ENCODE measurements at regions not wholly inside any gene's neighbourhood (a gene's known extent, or its start where the extent isn't known, plus 50 kb on each side); places are given as distances from the start of the nearest gene placed in this dataset.

- in situ Hi-C loops (cut with HindIII; ENCODE audit: low pct_unique_long_range_greater_than_20kb, low sequenced_read_pairs): no loop called here
- Histone ChIP-seq H3K27ac (ENCODE audit: low read length) (no peak overlapping the region), H3K4me1 (ENCODE audit: control insufficient read depth, insufficient read depth, low read length) (no peaks in the 10 kb centered on the region), H3K27me3 (ENCODE audit: control insufficient read depth, insufficient read depth, low read length) (no peaks in the 10 kb centered on the region), H3K4me3 (ENCODE audit: low read depth in 2 of 2, low read length in 2 of 2) (no peak overlapping the region), H3K36me3 (ENCODE audit: control insufficient read depth, insufficient read depth, low read length) (no peaks in the 10 kb centered on the region), H3K9me3 (ENCODE audit: control insufficient read depth, insufficient read depth, low read depth, low read length) (no peaks in the 10 kb centered on the region)
- DNase-seq (ENCODE audit: low read depth, low spot score): no peak
- TF ChIP-seq REST (IDR thresholded peaks at IDR 0.05; ENCODE audit: insufficient read depth in 1 of 2, low read depth in 2 of 2, low read length in 1 of 2) (no peak), TCF7L2 (IDR thresholded peaks at IDR 0.05; ENCODE audit: low read depth, low read length) (no peak), CTCF (IDR thresholded peaks at IDR 0.05) (no peak), SIN3A (IDR thresholded peaks at IDR 0.05; ENCODE audit: borderline replicate concordance, insufficient read depth, low read depth, low read length) (no peak), POLR2AphosphoS5 (IDR thresholded peaks at IDR 0.05; ENCODE audit: low read depth, low read length) (no peak)
- POLR2A ChIA-PET: no interaction called here
- no TSS peak for BruUV-seq (replicated peaks)
- CTCF ChIA-PET: no interaction called here
- ATAC-seq: no peak
- intact Hi-C loops (cut with micrococcal nuclease; ENCODE audit: unreplicated experiment): no loop called here
Observed at GRCh38 chr2:49677227-49677626, 522.9 kb upstream of the FSHR start.

GRCh38 chr2:49664827-49665226 is 510.5 kb upstream of the FSHR start:
- CTCF ChIA-PET: no interaction called here
- intact Hi-C loops (cut with micrococcal nuclease; ENCODE audit: unreplicated experiment) (no loop called here), in situ Hi-C loops (cut with HindIII; ENCODE audit: low pct_unique_long_range_greater_than_20kb, low sequenced_read_pairs) (no loop called here)
- no peaks in the 10 kb centered on the region for H3K27me3 ChIP-seq (ENCODE audit: control insufficient read depth, insufficient read depth, low read length)
- TF ChIP-seq REST (IDR thresholded peaks at IDR 0.05; ENCODE audit: insufficient read depth in 1 of 2, low read depth in 2 of 2, low read length in 1 of 2) (no peak), CTCF (IDR thresholded peaks at IDR 0.05) (no peak), SIN3A (IDR thresholded peaks at IDR 0.05; ENCODE audit: borderline replicate concordance, insufficient read depth, low read depth, low read length) (no peak), POLR2AphosphoS5 (IDR thresholded peaks at IDR 0.05; ENCODE audit: low read depth, low read length) (no peak), TCF7L2 (IDR thresholded peaks at IDR 0.05; ENCODE audit: low read depth, low read length) (no peak)
- H3K4me3 ChIP-seq (ENCODE audit: low read depth in 2 of 2, low read length in 2 of 2): no peak overlapping the region
- H3K9me3 ChIP-seq (ENCODE audit: control insufficient read depth, insufficient read depth, low read depth, low read length): no peaks in the 10 kb centered on the region
- no peaks in the 10 kb centered on the region for H3K4me1 ChIP-seq (ENCODE audit: control insufficient read depth, insufficient read depth, low read length)
- H3K36me3 ChIP-seq (ENCODE audit: control insufficient read depth, insufficient read depth, low read length): no peaks in the 10 kb centered on the region
- POLR2A ChIA-PET: no interaction called here
- DNase-seq (ENCODE audit: low read depth, low spot score): no peak
- no TSS peak for BruUV-seq (replicated peaks)
- no peak overlapping the region for H3K27ac ChIP-seq (ENCODE audit: low read length)
- no peak for ATAC-seq

Data from Panc1 (cell line).